DOHH2 (cell line): ENCODE measurements at regions not wholly inside any gene's neighbourhood (a gene's known extent, or its start where the extent isn't known, plus 50 kb on each side); places are given as distances from the start of the nearest gene placed in this dataset.

Source experiments
- EZH2phosphoT487 ChIP-seq: fragments of 200-600 bp; sonication (generic); IDR thresholded peaks from 2 replicates; pipeline ENCODE4 v1.6.1; 2017; ENCODE audit warnings: borderline replicate concordance, mild to moderate bottlenecking, antibody characterized with exemption, low read length, moderate library complexity, mixed read lengths
- TF ChIP-seq, protein P1 (sequence below): fragments of 200-600 bp; sonication (generic); IDR thresholded peaks from one replicate; pipeline ENCODE4 v1.5.1; 2014; ENCODE audit warnings: antibody characterized with exemption, mild to moderate bottlenecking, low read depth, low read length; ENCODE audit not compliant: poor library complexity, severe bottlenecking

DNA sequence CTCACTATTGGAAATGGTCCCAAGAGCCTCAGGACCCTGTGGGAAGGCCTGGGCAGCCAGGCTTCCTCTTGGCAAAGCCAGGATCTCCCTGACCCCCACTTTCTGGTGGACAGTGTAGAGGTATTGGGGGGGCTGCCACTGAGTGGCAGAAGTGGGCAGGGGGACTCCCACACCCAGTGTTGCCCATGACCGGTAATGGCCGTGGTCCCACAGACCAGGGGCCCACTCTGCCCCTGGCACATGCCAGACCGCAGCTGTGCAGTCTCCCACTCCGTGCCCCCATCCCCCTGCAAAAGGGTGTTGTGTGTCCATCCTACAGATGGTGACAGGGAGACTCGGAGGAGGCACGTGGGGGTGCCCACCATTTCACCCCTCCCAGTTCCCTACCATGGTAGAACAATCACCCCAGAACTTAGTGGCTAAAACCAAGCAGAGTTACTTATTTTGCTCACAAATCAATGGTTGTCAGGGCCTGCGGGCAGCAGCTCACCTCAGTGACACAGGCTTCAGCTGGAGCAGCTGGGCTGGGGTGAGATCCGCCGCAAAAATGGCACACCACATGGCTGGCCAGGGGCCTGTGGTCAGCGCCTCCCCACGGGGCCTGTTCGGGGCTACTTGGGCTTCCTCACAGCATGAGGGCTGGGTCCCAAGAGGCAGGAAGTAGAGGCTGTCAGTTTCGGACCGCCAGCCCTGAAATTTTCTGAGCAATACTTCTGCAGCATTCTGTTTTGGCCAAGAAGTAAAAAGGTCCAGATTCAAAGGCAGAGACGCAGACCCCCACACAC is 59.0 kb upstream of the ZNF469 start:
- TF ChIP-seq, protein P1, sequence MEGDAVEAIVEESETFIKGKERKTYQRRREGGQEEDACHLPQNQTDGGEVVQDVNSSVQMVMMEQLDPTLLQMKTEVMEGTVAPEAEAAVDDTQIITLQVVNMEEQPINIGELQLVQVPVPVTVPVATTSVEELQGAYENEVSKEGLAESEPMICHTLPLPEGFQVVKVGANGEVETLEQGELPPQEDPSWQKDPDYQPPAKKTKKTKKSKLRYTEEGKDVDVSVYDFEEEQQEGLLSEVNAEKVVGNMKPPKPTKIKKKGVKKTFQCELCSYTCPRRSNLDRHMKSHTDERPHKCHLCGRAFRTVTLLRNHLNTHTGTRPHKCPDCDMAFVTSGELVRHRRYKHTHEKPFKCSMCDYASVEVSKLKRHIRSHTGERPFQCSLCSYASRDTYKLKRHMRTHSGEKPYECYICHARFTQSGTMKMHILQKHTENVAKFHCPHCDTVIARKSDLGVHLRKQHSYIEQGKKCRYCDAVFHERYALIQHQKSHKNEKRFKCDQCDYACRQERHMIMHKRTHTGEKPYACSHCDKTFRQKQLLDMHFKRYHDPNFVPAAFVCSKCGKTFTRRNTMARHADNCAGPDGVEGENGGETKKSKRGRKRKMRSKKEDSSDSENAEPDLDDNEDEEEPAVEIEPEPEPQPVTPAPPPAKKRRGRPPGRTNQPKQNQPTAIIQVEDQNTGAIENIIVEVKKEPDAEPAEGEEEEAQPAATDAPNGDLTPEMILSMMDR: no peak
- TF ChIP-seq EZH2phosphoT487: no peak
